ENCODE measurements at regions not wholly inside any gene's neighbourhood (a gene's known extent, or its start where the extent isn't known, plus 50 kb on each side); places are given as distances from the start of the nearest gene placed in this dataset.
A peak's percentile ranks its signal among the peaks of the same experiment; 100 is the strongest.

- no peaks in the 10 kb centered on the region for H3K36me3 ChIP-seq (ENCODE audit: low read depth)
- no peaks in the 10 kb centered on the region for H3F3A ChIP-seq (ENCODE audit: insufficient read depth, low read depth)
- H4K20me1 ChIP-seq (ENCODE audit: insufficient read depth), result no peaks in the 10 kb centered on the region
- no peak for DNase-seq
- ChIA-PET POLR2A (ENCODE audit: unreplicated experiment) (no interaction called here), CTCF (no interaction called here)
- peak overlapping the region; percentile 13; the same call in 1 of the 2 replicates for H2AFZ ChIP-seq
- H3K9me3 ChIP-seq (ENCODE audit: insufficient read depth, low read depth), result no peaks in the 10 kb centered on the region
- intact Hi-C loops (cut with micrococcal nuclease; ENCODE audit: unreplicated experiment), result no loop called here
- H3K27me3 ChIP-seq (ENCODE audit: insufficient read depth, low read depth), result no peaks in the 10 kb centered on the region
- H3K4me1 ChIP-seq (replicated peaks; ENCODE audit: insufficient read depth), result no peaks in the 10 kb centered on the region
- no peak overlapping the region for H3K4me2 ChIP-seq
- H3K79me2 ChIP-seq (ENCODE audit: low read depth), result no peaks in the 10 kb centered on the region
- no TSS peak for BruUV-seq (replicated peaks)
- H3K9me2 ChIP-seq (ENCODE audit: insufficient read depth), result no peaks in the 10 kb centered on the region
- no peak for TF ChIP-seq CTCF (conservative IDR thresholded peaks at IDR 0.05)
- TF ChIP-seq EZH2 (IDR thresholded peaks at IDR 0.05; ENCODE audit: low read depth), result no peak
- no peak overlapping the region for H3K27ac ChIP-seq
- H3K4me3 ChIP-seq, result no peak overlapping the region
Observed at GRCh38 chr11:122002926-122003325, 113.1 kb downstream of the BLID start.

- BruUV-seq (replicated peaks), result no TSS peak
Observed at GRCh38 chr11:122002047-122002446, 114.0 kb downstream of the BLID start.

DNA sequence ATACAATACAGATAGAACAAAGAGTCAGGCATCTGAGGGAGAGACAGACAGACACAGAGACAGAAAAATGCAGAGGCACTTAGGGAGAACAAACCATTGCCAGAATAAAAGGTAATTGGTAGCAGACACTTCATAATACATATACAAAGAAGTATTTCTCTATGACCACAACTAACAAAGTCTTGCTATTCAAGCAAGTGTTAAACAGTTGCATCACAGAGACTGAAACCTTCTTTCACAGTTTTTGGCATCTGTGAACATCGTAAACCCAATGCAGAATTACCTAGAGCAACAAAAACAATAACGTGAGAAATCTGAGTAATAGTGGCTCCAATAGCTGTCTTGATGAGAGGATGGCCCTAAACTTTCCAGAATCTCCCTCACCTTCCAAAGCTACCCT, 116.4 kb downstream of the BLID start:
- TF ChIP-seq CTCF (conservative IDR thresholded peaks at IDR 0.05), result no peak
- no peak for TF ChIP-seq EZH2 (IDR thresholded peaks at IDR 0.05; ENCODE audit: low read depth)
- Histone ChIP-seq H3K4me3 (no peak overlapping the region), H3K9me3 (ENCODE audit: insufficient read depth, low read depth) (no peaks in the 10 kb centered on the region), H3K27me3 (ENCODE audit: insufficient read depth, low read depth) (no peaks in the 10 kb centered on the region), H3F3A (ENCODE audit: insufficient read depth, low read depth) (no peaks in the 10 kb centered on the region), H4K20me1 (ENCODE audit: insufficient read depth) (no peaks in the 10 kb centered on the region), H3K79me2 (ENCODE audit: low read depth) (no peaks in the 10 kb centered on the region), H3K9me2 (ENCODE audit: insufficient read depth) (no peaks in the 10 kb centered on the region), H3K4me1 (replicated peaks; ENCODE audit: insufficient read depth) (no peaks in the 10 kb centered on the region), H3K4me2 (no peak overlapping the region), H3K36me3 (ENCODE audit: low read depth) (no peaks in the 10 kb centered on the region), H2AFZ (no peak overlapping the region), H3K27ac (no peak overlapping the region)
- DNase-seq, result no peak
- no TSS peak for BruUV-seq (replicated peaks)
- ChIA-PET CTCF (no interaction called here), POLR2A (ENCODE audit: unreplicated experiment) (no interaction called here)
- intact Hi-C loops (cut with micrococcal nuclease; ENCODE audit: unreplicated experiment), result no loop called here

More at GRCh38 chr11:122002047-122002446, 114.0 kb downstream of the BLID start:
- no peaks in the 10 kb centered on the region for H3K4me1 ChIP-seq (replicated peaks; ENCODE audit: insufficient read depth)
- H3F3A ChIP-seq (ENCODE audit: insufficient read depth, low read depth), result no peaks in the 10 kb centered on the region
- CTCF ChIA-PET, result no interaction called here
- intact Hi-C loops (cut with micrococcal nuclease; ENCODE audit: unreplicated experiment), result no loop called here
- TF ChIP-seq CTCF (conservative IDR thresholded peaks at IDR 0.05) (no peak), EZH2 (IDR thresholded peaks at IDR 0.05; ENCODE audit: low read depth) (no peak)
- POLR2A ChIA-PET (ENCODE audit: unreplicated experiment), result no interaction called here
- H3K36me3 ChIP-seq (ENCODE audit: low read depth), result no peaks in the 10 kb centered on the region
- no peaks in the 10 kb centered on the region for H3K79me2 ChIP-seq (ENCODE audit: low read depth)
- no peak overlapping the region for H3K4me3 ChIP-seq
- no peaks in the 10 kb centered on the region for H3K27me3 ChIP-seq (ENCODE audit: insufficient read depth, low read depth)
- H3K9me3 ChIP-seq (ENCODE audit: insufficient read depth, low read depth), result no peaks in the 10 kb centered on the region
- H3K27ac ChIP-seq, result no peak overlapping the region
- H4K20me1 ChIP-seq (ENCODE audit: insufficient read depth), result no peaks in the 10 kb centered on the region
- H2AFZ ChIP-seq, result no peak overlapping the region
- H3K4me2 ChIP-seq, result no peak overlapping the region
- H3K9me2 ChIP-seq (ENCODE audit: insufficient read depth), result no peaks in the 10 kb centered on the region
- DNase-seq, result no peak
